DOHH2 (cell line): ENCODE measurements at regions not wholly inside any gene's neighbourhood (a gene's known extent, or its start where the extent isn't known, plus 50 kb on each side); places are given as distances from the start of the nearest gene placed in this dataset.

Experiments
- H3F3A ChIP-seq: fragments of 200-600 bp; sonication (generic), shearing (Covaris generic); 2 replicates; pipeline ENCODE4 v1.6.0; 2016; ENCODE audit warnings: antibody characterized with exemption, mild to moderate bottlenecking; ENCODE audit not compliant: control insufficient read depth, insufficient read depth
- H3K27ac ChIP-seq: fragments of 200-600 bp; sonication (generic); 2 replicates; pipeline ENCODE4 v1.5.1; 2014; ENCODE audit warnings: low read depth, mild to moderate bottlenecking, low read length, moderate library complexity
- H3K27me3 ChIP-seq: fragments of 200-600 bp; sonication (generic); 2 replicates; pipeline ENCODE4 v1.6.1; 2014; ENCODE audit warnings: mild to moderate bottlenecking, low read length, mixed read lengths; ENCODE audit not compliant: control insufficient read depth
- H3K36me3 ChIP-seq: fragments of 200-600 bp; sonication (generic); 2 replicates; pipeline ENCODE4 v1.6.1; 2014; ENCODE audit warnings: mild to moderate bottlenecking, low read length, moderate library complexity, mixed read lengths; ENCODE audit not compliant: control insufficient read depth
- H3K4me1 ChIP-seq: fragments of 200-600 bp; sonication (generic); 2 replicates; pipeline ENCODE4 v1.6.1; 2014; ENCODE audit warnings: mild to moderate bottlenecking, low read length, mixed read lengths; ENCODE audit not compliant: control insufficient read depth
- H3K4me2 ChIP-seq: fragments of 200-600 bp; sonication (generic); 2 replicates; pipeline ENCODE4 v1.6.0; 2014; ENCODE audit warnings: mild to moderate bottlenecking, low read length, moderate library complexity
- H3K4me3 ChIP-seq: fragments of 200-600 bp; sonication (generic); 2 replicates; pipeline ENCODE4 v1.5.1; 2014; ENCODE audit warnings: mild to moderate bottlenecking, low read length, mixed read lengths
- H3K79me2 ChIP-seq: fragments of 200-600 bp; sonication (generic); 2 replicates; pipeline ENCODE4 v1.6.1; 2014; ENCODE audit warnings: mild to moderate bottlenecking, low read length, mixed read lengths; ENCODE audit not compliant: control insufficient read depth
- H3K9me2 ChIP-seq: fragments of 200-600 bp; sonication (generic); replicated peaks from 2 replicates; pipeline ENCODE4 v1.6.1; 2014; ENCODE audit warnings: mild to moderate bottlenecking, low read length, mixed read lengths; ENCODE audit not compliant: control insufficient read depth
- H3K9me3 ChIP-seq: fragments of 200-600 bp; sonication (generic); 2 replicates; pipeline ENCODE4 v1.6.1; 2014; ENCODE audit warnings: antibody characterized with exemption, low read length, mixed read lengths; ENCODE audit not compliant: control insufficient read depth, insufficient read depth
- H4K20me1 ChIP-seq: fragments of 200-600 bp; sonication (generic); 2 replicates; pipeline ENCODE4 v1.6.0; 2014; ENCODE audit warnings: low read depth, mild to moderate bottlenecking, antibody characterized with exemption, low read length, moderate library complexity; ENCODE audit not compliant: control insufficient read depth, insufficient read depth
- CTCF ChIP-seq: fragments of 200-600 bp; sonication (generic); IDR thresholded peaks from one replicate; pipeline ENCODE4 v1.5.1; 2014; ENCODE audit warnings: antibody characterized with exemption, mild to moderate bottlenecking, low read depth, low read length; ENCODE audit not compliant: poor library complexity, severe bottlenecking
- EZH2phosphoT487 ChIP-seq: fragments of 200-600 bp; sonication (generic); IDR thresholded peaks from 2 replicates; pipeline ENCODE4 v1.6.1; 2017; ENCODE audit warnings: borderline replicate concordance, mild to moderate bottlenecking, antibody characterized with exemption, low read length, moderate library complexity, mixed read lengths

- H3K27ac ChIP-seq: no peak overlapping the region
- H3K9me3 ChIP-seq: no peaks in the 10 kb centered on the region
- no peak overlapping the region for H3K4me2 ChIP-seq
- no peak overlapping the region for H3K4me3 ChIP-seq
- TF ChIP-seq EZH2phosphoT487: no peak
- no peak for TF ChIP-seq CTCF
- no peaks in the 10 kb centered on the region for H3K36me3 ChIP-seq
- H4K20me1 ChIP-seq: no peaks in the 10 kb centered on the region
- no peaks in the 10 kb centered on the region for H3K27me3 ChIP-seq
- no peaks in the 10 kb centered on the region for H3K9me2 ChIP-seq
- no peaks in the 10 kb centered on the region for H3K79me2 ChIP-seq
- H3K4me1 ChIP-seq: no peaks in the 10 kb centered on the region
- H3F3A ChIP-seq: no peaks in the 10 kb centered on the region
These were observed 747.6 kb upstream of the GRM7 start for GRCh38 chr3:6113338-6113737.

- no peak for TF ChIP-seq CTCF
- TF ChIP-seq EZH2phosphoT487: no peak
- Histone ChIP-seq H3K9me2 (no peaks in the 10 kb centered on the region), H3K4me1 (no peaks in the 10 kb centered on the region), H3K4me3 (no peak overlapping the region), H3K27ac (no peak overlapping the region), H4K20me1 (no peaks in the 10 kb centered on the region), H3F3A (no peaks in the 10 kb centered on the region), H3K36me3 (no peaks in the 10 kb centered on the region), H3K9me3 (no peaks in the 10 kb centered on the region), H3K4me2 (no peak overlapping the region), H3K27me3 (no peaks in the 10 kb centered on the region), H3K79me2 (no peaks in the 10 kb centered on the region)
These were observed 741.5 kb upstream of the GRM7 start for GRCh38 chr3:6119367-6119766.

GRCh38 chr3:6120786-6121185 lies 740.1 kb upstream of the GRM7 start:
- Histone ChIP-seq H3K4me1 (no peaks in the 10 kb centered on the region), H3K27me3 (no peaks in the 10 kb centered on the region), H3K4me3 (no peak overlapping the region), H3K4me2 (no peak overlapping the region), H3K9me3 (no peaks in the 10 kb centered on the region), H3K79me2 (no peaks in the 10 kb centered on the region), H3K36me3 (no peaks in the 10 kb centered on the region), H3K27ac (no peak overlapping the region), H3K9me2 (no peaks in the 10 kb centered on the region), H4K20me1 (no peaks in the 10 kb centered on the region), H3F3A (no peaks in the 10 kb centered on the region)
- TF ChIP-seq CTCF (no peak), EZH2phosphoT487 (no peak)

- H3K9me3 ChIP-seq: no peaks in the 10 kb centered on the region
- no peaks in the 10 kb centered on the region for H3F3A ChIP-seq
- H3K27ac ChIP-seq: no peak overlapping the region
- no peaks in the 10 kb centered on the region for H3K4me1 ChIP-seq
- no peaks in the 10 kb centered on the region for H3K9me2 ChIP-seq
- no peak overlapping the region for H3K4me2 ChIP-seq
- H3K36me3 ChIP-seq: no peaks in the 10 kb centered on the region
- no peaks in the 10 kb centered on the region for H3K79me2 ChIP-seq
- no peaks in the 10 kb centered on the region for H4K20me1 ChIP-seq
- no peaks in the 10 kb centered on the region for H3K27me3 ChIP-seq
- no peak overlapping the region for H3K4me3 ChIP-seq
- no peak for TF ChIP-seq CTCF
- no peak for TF ChIP-seq EZH2phosphoT487
These were observed 736.0 kb upstream of the GRM7 start for GRCh38 chr3:6124875-6125274.
